ENCODE measurements at regions not wholly inside any gene's neighbourhood (a gene's known extent, or its start where the extent isn't known, plus 50 kb on each side); places are given as distances from the start of the nearest gene placed in this dataset.
"Not testable (repeated sequence)": the region's sequence is repeated elsewhere in the genome, so short reads cannot be mapped to it uniquely, and the experiment has no call there.

- FAIRE-seq = no peak
These were observed 257.1 kb downstream of the PHLDA1 start for GRCh38 chr12:75774261-75775052.

DNA sequence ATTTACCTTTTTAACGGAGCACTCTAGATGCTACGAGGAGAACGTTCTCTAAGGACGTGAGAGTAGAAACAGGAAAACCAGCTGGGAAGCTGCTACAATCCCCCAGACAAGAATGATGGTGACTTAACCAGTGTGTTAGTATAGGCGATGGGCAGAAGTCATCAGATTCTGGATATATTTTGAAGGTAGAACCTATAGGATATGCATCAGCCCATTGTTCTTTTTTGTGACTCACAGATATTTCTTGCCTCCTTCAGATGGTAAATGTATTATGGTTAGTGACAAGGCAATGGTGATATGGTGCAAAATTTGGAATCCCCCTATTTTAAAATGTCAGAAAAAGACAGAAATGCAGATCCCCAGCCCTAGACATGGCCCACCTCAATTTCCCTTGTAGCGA lies 258.2 kb downstream of the PHLDA1 start:
- FAIRE-seq = no peak

More at GRCh38 chr12:75774261-75775052, 257.1 kb downstream of the PHLDA1 start:
- no peak for DNase-seq (ENCODE audit: extremely low spot score, insufficient read length, low read depth)

DNA sequence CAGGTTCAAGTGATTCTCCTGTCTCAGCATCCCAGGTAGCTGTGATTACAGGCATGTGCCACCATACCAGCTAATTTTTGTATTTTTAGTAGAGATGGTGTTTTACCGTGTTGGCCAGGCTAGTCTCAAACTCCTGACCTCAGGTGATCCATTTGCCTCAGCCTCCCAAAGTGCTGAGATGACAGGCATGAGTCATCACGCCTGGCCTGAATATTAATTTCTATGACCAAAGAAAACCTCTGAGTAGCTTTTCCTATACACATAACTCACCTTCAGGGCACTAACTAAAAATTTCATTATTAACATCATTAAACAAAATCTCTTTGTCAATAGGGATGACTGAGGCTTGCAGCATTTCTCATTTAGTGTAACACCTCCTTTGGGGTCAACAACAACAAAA lies 259.6 kb upstream of the KRR1 start:
- no peak for DNase-seq (ENCODE audit: extremely low spot score, insufficient read length, low read depth)
- FAIRE-seq = no peak

More for the DNA sequence above, 258.2 kb downstream of the PHLDA1 start:
- DNase-seq (ENCODE audit: extremely low spot score, insufficient read length, low read depth) = no peak

DNA sequence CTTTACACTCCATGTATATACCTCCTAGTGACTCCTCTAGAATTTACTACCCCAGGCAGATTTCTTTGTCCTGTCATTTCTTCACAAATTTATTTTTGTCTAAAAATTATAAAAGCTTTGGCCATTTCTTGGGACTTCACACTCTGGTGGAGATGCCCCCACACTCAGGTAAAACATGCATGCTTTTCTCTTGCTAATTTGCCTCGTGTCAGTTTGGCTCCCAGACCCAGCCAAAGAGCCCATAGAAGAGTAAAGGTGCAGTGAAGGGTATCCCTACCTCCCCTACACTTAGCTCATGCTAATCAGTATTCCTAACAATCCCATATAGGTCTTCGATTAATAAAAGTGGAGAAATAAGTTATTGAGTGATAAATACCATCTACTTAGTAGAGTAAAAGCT lies 256.5 kb upstream of the KRR1 start:
- FAIRE-seq (no peak), DNase-seq (ENCODE audit: extremely low spot score, insufficient read length, low read depth) (no peak)

GRCh38 chr12:75766263-75767160 lies 255.1 kb upstream of the KRR1 start:
- DNase-seq (ENCODE audit: extremely low spot score, insufficient read length, low read depth) (no peak), FAIRE-seq (no peak)

GRCh38 chr12:75765170-75766059 lies 254.0 kb upstream of the KRR1 start:
- no peak for DNase-seq (ENCODE audit: extremely low spot score, insufficient read length, low read depth)
- no peak for FAIRE-seq

GRCh38 chr12:75764091-75764841 lies 252.9 kb upstream of the KRR1 start:
- FAIRE-seq (no peak), DNase-seq (ENCODE audit: extremely low spot score, insufficient read length, low read depth) (no peak)

GRCh38 chr12:75760573-75761294 lies 249.3 kb upstream of the KRR1 start:
- DNase-seq (ENCODE audit: extremely low spot score, insufficient read length, low read depth) = no peak
- no peak for FAIRE-seq

- DNase-seq (ENCODE audit: extremely low spot score, insufficient read length, low read depth) = no peak
- FAIRE-seq = no peak
These were observed 248.6 kb upstream of the KRR1 start for GRCh38 chr12:75759842-75760572.

DNA sequence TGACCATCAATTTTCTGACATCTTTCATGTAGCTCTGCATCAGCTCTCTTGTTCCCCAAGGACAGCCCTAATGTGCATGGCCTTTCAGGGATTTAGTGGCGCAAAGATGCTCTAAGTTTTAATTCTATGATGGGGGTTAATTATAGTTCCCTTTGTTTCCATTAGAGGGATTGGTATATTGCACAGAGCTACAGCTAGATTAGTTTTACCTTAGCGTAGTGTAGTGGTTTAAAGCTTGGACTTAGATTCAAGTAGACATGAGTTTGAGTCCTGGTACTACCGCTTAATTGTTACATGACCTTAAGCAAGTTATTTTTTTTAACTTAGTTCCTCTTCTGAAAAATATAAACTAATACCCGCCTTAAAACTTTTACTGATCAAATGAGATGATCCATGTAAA lies 247.8 kb upstream of the KRR1 start:
- DNase-seq (ENCODE audit: extremely low spot score, insufficient read length, low read depth) (no peak), FAIRE-seq (no peak)

GRCh38 chr12:75756771-75757170 lies 245.4 kb upstream of the KRR1 start:
- FAIRE-seq = no peak
- no peak for DNase-seq (ENCODE audit: extremely low spot score, insufficient read length, low read depth)

GRCh38 chr12:75756111-75756510 lies 244.7 kb upstream of the KRR1 start:
- DNase-seq (ENCODE audit: extremely low spot score, insufficient read length, low read depth) = no peak
- FAIRE-seq = no peak

- DNase-seq (ENCODE audit: extremely low spot score, insufficient read length, low read depth) = no peak
These were observed 243.3 kb upstream of the KRR1 start for GRCh38 chr12:75754698-75755097.

GRCh38 chr12:75754141-75754540 lies 242.7 kb upstream of the KRR1 start:
- no peak for DNase-seq (ENCODE audit: extremely low spot score, insufficient read length, low read depth)
- no peak for FAIRE-seq

More at GRCh38 chr12:75754698-75755097, 243.3 kb upstream of the KRR1 start:
- FAIRE-seq = no peak

GRCh38 chr12:75751769-75752471 lies 240.5 kb upstream of the KRR1 start:
- FAIRE-seq = no peak

GRCh38 chr12:75750716-75751306 lies 239.4 kb upstream of the KRR1 start:
- DNase-seq (ENCODE audit: extremely low spot score, insufficient read length, low read depth) (no peak), FAIRE-seq (no peak)

More at GRCh38 chr12:75751769-75752471, 240.5 kb upstream of the KRR1 start:
- no peak for DNase-seq (ENCODE audit: extremely low spot score, insufficient read length, low read depth)

DNA sequence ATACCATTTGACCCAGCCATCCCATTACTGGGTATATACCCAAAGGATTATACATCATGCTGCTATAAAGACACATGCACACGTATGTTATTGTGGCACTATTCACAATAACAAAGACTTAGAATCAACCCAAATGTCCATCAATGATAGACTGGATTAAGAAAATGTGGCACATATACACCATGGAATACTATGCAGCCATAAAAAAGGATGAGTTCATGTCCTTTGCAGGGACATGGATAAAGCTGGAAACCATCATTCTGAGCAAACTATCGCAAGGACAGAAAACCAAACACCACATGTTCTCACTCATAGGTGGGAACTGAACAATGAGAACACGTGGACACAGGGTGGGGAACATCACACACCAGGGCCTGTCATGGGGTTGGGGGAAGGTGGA lies 237.6 kb upstream of the KRR1 start:
- FAIRE-seq; DNase-seq (ENCODE audit: extremely low spot score, insufficient read length, low read depth): not testable (repeated sequence)

Data from GM18507 (cell line).